Left kidney (tissue), 1 donor: ENCODE measurements at regions not wholly inside any gene's neighbourhood (a gene's known extent, or its start where the extent isn't known, plus 50 kb on each side); places are given as distances from the start of the nearest gene placed in this dataset.
A peak's percentile ranks its signal among the peaks of the same experiment; 100 is the strongest.
"Not testable (repeated sequence)": the region's sequence is repeated elsewhere in the genome, so short reads cannot be mapped to it uniquely, and the experiment has no call there.

Experiments
- DNase-seq: peaks from one replicate; pipeline ENCODE4 v3.0.0-alpha.2; 2013

DNA sequence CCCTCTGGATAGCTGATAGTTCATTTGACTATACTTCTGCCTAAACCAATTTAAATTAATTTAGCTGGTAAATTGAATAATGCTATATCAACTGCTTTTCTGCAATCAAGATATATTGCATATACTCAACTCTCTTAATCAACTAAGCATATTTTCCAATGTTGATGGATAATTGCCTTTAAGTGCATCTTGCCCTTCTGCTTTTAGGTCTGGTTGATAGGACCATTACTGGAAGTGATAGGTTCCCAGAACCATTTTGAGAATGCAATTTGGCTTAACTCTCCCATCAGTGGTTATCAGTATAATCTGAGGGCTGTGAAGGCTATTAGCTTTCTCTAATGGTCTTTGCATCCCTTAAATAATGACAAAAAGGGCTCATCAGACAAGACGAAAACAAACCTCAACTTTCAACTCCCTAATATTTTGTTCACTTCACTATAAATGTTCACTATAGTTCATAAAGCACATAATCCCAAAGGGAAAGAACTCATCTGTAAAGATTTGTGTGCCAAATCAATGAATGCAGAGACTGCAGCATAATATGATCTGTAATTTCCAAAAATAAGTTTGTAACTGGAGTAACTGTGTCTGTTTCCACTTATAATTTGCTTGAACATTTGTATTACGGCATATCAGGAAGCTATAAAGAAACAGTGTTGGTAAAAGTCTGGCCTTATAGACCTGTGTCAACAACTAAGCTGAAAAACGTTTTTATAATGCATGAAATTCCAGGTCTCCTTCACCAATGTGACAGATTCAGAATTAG, 273.6 kb downstream of the FBXO8 start:
- DNase-seq: no peak

DNA sequence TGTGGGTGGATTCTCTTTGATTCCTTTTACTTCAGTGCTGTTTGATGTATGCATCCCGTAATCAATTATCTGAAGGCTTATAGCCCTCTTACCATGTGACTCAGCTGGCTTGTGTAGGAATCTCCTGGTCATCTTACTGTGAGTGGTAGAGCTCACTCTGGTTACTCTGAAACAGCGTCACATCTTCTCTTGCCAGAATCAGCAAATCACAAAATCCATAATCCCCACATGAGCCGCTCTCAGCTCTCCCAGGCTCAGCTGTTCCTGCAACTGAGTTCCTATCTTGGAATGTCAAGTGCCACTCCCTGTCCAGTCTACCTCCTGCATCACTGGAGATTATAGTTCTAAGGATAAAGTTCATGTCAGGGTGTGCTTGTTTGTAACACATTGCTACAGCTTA, 278.0 kb downstream of the FBXO8 start:
- no peak for DNase-seq

DNA sequence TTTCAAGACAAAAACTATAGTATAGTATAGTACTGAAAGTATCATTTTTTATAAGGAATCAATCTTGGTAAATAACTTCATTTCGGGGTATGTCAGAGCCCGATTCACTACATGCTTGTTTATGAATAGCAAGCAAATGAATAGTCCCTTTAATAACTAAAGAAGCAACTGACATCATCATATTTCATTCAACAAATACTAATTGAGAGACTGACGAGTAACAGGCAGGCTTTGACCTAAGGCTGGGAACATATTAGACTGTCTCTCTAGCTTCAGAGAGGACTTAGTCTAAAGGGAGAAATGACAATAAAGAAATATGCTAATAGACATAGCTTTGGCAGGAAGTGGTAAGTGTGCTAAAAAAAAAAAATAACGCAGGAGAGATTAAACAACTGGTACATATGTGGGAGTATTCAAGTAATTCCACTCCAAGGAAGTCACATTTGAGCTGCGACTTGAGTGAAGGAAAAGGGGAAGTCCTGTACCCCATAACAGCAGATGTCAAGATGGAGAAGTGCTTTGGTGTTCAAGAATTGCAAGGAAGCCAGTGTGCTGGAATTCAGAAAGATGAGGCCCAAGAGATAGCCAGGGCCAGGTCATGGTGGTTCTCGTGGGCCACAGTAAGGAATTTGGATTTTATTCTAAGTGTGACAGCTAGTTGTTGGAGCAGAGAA, 284.9 kb downstream of the FBXO8 start:
- DNase-seq: no peak

DNA sequence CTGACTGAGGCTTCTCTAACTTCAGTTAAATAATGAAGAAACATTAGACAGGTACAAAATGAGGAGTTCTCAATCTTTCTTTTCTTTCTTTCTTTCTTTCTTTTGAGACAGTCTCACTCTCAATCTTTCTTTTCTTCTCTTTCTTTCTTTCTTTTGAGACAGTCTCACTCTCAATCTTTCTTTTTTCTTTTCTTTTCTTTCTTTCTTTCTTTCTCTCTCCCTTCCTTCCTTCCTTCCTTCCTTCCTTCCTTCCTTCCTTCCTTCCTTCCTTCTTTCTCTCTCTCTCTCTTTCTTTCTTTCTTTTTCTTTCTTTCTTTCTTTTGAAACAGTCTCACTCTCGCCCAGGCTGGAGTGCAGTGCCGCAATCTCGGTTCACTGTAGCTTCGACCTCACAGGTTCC, 287.7 kb downstream of the FBXO8 start:
- not testable (repeated sequence) for DNase-seq

DNA sequence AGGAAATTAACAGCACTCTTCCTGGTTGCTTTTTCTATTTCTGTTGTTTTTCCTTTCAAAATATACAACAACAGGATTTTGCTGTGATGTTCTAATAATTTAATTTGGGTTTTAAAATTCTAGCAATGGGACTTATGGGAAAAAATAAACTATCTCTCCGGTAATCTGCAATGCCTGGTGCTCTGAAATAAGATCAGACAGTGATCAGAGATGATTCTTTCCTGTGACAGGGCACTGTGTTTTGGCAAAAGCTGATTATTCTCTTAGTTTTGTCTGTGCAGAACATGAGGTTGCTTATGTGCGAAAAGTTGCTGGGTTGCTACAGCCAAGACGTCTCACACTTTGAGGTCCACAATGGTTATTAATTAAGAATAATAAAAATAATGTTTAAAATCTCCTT, 291.7 kb downstream of the FBXO8 start:
- no peak for DNase-seq

DNA sequence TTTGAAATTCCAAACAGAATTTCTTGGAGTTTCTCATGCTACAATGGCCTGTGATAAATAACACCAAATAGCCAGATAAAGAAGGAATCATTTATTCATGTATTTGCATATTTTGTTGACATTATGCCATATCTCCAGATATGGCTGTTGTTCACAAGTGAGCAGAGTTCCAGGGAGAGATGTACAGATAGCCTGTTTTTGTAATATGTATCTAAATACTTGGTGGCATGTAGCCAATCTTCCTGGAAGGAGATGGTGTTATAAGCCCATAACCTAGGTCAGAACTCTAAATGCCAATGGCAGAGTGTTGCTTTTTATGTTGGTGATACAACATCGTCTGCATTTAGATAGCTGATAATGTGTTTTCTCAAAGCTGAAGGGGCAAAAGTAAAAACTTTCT, 292.2 kb downstream of the FBXO8 start:
- DNase-seq: no peak

DNA sequence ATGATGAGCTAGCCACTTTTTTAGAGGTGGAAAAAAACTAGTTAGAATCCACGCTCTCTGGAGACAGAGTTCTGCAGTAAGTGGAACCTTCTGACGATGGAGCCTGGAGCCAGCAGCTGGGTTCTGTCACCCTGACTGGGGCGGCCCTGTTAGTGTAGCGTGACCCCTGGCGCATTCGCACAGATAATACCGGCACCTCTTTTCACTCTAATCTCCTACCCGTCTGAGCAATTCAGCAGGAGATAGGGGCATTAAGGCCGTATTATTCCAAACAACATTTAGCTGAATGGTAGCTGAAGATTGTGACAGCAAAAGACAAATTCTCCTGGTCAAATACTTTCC, 292.6 kb downstream of the FBXO8 start:
- DNase-seq: peak; percentile 63

DNA sequence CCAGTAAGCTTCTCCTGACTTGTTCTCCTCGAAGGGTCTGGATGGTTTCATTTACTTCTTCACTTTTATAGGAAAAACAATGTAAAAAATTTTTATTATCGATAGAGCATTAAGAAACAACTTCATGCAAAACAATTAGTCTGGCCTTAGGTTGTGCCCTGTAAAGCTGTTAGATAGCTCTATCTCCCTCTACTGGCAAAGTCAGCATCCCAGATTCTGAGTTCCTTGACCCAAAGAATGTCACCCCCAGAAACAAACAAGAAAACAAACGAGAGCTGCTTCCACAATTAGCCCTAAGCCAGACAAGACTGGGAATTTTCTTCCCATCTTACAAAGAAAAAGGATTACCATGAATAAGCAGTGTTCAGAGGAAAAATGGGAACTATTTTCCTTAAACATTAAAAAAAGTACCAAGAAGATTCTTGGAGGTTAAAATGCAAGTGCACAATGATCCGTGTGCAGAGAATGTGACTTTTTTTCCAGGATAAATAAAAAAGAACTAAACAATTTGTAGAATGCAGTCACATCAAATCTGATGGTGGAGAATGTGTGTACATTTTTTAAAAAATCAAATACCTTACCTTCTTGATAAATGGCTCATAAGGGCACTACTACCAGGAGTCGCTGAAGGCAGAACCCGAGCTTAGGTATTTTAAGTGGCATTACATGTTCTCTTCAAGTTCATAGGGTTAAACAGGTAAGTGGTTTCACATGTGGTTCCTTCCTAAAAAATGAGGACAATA, 293.2 kb downstream of the FBXO8 start:
- DNase-seq: peak; percentile 35

DNA sequence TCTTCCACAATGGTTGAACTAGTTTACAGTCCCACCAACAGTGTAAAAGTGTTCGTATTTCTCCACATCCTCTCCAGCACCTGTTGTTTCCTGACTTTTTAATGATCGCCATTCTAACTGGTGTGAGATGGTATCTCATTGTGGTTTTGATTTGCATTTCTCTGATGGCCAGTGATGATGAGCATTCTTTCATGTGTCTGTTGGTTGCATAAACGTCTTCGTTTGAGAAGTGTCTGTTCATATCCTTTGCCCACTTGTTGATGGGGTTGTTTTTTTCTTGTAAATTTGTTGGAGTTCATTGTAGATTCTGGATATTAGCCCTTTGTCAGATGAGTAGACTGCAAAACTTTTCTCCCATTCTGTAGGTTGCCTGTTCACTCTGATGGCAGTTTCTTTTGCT, 319.9 kb downstream of the FBXO8 start:
- DNase-seq: not testable (repeated sequence)

DNA sequence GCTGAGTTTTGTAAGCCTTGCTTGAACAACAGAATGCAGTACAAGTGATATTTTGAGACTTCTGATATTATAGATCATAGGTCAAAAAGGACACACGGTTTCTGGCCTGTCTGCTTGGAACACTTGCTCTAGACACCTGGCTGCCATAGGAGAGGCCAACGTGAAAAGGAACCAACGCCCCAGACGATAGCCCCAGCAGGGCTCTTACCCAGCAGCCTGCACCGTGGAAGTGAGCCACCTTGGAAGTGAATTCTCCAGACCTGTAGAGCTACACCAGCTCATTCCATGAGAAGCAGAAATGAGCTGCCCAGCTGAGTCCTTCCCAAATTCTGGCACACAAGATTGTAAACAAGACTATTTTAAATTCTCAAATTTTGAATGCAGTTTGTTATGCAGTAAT, 323.1 kb downstream of the FBXO8 start:
- no peak for DNase-seq

DNA sequence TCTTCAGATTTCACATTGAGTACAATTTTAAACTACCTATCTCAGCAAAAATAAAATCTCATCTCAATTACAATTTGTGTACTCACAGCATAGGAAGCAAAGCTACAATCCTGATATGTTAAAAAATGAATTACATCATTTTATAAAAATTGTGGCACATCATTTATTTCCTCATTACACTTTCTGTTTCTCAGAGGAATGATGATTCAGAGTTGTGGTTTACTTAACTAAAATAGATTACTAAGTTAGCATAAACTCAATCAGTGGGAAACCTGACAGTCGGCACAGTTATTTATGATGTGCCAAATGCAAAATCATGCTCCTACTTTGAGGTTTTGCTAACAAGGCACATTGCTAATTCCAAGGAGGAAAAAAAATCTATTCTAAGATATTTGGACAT, 325.0 kb downstream of the FBXO8 start:
- DNase-seq: no peak

DNA sequence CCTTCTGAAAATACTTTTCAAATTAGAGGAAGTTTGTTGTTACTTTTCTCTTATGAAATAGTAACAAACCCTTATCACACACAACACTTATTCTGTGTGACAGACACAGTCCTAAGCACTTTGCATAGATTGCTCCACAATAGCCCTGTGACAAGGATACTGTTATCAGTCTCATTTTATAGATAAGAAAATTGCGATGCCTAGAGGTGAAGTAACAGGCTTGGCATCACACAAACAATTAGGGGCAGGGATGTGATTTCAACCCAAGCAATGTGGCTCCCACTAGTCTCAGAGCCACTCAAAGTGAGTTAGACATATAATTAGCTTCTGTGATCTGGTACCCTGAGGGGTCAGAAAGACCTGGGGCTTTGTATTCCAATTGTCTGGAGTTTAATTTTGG, 339.9 kb downstream of the FBXO8 start:
- DNase-seq: no peak

DNA sequence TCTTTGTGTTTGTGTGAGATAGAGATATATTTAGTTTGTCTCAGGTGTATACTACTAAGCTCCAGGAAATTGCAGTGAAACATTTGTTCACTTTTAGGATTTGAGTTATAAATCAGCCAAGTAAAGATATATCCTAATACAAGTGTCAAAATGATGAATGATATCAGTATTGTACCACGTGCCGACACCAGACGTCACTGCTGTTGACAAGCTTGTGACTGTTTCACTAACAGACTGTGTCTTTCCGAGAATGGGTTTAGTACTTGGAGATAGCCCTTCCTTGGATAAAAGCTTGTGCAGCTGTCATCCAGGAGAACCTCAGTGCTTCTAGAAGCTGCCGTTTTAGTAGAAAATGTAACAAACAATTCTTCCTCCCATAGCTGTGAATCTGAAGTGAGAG, 343.3 kb downstream of the FBXO8 start:
- no peak for DNase-seq

DNA sequence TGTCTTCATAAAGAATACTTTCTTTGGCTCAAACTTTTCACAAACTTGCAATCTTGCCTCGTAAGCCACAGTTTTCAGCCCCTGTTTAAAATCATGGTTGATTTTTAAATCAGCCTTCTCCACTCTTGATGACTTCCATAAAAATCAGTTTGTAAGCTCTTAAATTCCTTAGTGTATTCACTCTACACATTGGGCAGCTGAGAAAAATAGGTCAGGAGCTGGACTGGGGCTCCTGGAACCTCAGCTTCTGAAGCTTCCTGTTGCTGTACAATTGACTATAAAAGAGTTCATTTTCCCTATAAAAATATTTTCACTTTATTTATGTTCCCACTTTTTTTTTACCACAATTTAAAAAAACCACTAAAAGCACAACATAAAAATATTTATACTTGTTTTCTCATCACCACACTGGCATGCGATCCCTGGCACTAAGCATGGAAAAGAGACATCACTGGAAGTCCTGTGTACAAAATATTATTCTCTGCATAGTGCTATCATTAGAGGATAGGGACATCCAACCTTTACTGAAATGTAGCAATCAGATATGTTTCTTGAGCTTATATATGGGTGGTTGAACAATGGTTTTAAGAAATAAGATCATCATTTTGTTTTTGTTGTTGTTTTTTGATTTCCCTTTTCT, 345.7 kb downstream of the FBXO8 start:
- no peak for DNase-seq

DNA sequence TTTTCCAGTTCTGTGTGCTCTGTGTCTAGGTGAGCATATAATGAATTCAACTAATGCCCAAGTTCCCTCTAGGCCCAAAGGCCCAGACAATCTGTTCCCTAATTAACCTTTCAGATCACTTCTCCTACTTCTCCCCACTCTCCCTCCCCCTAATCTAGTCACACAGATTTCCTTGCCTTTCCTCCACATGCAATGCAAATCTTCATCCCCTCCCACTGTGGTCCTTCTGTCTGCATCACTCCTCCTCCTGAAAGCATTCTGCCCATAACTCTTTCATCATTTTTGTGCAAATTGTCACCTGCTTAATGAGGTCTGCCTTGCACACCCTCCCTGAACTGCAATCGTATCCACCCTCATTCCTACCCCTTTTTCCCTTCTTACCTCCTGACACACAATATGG, 346.6 kb downstream of the FBXO8 start:
- no peak for DNase-seq

DNA sequence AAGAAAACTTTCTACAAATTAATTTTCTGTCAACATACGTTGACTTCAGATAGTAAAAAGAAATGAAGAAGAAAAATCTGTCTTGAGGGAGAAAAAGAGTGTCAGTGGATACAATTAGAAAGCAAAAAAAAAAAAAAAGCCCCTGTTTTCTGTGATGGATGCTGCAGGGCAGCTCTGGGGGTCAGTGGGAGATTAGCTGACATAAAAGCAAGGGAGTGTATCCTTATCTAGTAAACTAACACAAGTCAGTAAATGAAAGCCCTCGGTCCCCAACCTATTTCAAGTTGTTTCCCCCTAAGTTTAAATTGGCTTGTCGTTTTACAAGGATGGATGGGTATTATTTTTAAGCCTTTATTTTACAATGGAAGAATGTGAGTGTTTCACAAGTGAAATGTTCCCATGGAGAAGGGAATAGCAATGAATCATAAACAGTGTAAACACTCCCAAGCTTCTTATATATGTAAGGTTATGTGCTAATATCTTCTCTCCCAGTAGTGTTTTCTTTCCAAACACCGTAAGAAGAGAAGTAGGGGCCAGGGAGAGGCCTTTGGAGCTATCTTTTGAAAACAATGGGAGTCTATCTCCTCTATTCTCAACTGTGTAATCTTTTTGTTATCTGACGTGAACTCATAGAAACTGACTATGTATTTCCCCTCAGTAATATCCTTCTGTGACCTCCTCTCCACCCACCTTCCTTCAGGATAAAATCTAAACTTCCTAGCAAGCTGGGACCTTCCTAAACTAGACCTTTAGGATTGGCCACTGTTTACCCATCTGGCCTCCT, 347.7 kb downstream of the FBXO8 start:
- DNase-seq: no peak

DNA sequence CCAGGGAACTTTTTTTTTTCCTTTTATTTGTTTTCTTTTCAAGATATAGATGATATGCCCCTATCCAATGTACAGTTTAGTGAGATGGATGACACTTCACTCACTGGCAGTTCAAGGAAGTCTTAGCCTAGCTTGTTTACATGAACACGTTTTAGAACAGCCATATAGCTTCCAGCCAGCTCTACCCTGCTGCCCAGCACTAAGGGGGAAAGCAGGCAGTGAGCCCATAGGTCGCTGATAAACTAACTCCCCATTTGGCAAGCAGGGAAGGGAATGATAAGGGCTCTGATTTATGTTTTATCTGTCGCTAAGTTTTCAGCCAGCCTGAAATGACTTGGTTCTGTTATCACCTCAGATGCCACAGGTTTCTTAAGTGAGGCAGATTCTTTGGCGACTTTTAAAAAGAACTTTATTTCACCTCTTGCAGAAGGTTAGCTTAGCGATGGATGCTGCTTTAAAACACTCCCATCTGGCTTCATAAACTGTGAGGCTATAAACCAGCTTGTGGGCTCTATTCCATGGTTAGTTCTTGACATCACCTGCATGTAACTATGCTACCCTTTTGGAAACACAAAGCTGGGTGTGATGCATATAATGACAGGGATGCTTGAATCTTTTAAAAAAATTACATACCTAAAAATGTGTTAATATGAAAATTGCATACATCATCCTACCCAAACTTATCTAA, 348.4 kb downstream of the FBXO8 start:
- no peak for DNase-seq

DNA sequence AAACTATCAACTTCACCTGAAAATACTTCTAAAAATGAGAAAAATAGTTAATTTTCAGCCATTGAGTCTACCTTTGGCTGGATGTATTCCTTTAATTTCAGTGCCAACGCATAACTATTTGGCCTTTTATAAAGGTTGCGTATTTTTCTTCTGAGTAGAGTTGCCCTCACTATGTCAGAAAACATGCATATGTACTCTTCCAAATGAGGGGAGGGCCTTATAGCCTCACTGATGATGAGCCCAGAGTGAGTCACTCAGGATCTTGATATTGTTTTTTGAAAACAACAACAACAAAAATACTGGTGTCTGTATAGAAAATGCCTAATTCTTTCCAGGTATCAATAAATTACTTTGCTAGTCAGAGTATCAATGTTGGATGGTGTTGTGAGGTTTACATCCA, 349.3 kb downstream of the FBXO8 start:
- no peak for DNase-seq

DNA sequence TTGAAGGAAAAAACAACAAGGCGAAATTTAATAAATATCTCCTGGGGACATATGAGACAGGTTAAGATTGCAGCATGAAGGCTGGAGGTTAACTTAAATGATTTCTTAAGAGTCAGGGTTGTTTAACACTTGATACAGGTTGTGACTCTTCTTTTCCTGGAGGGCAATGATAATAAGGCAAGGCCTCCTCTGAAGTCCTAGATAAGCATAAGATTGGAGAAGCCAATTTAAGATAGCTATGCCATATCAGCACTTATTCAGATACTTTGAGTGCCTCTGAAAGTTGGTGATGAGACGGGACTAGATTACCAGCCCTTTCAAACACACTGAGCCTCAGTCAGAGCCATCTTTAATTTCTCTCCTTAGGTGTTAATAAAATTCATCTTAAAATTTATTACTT, 350.8 kb downstream of the FBXO8 start:
- no peak for DNase-seq

DNA sequence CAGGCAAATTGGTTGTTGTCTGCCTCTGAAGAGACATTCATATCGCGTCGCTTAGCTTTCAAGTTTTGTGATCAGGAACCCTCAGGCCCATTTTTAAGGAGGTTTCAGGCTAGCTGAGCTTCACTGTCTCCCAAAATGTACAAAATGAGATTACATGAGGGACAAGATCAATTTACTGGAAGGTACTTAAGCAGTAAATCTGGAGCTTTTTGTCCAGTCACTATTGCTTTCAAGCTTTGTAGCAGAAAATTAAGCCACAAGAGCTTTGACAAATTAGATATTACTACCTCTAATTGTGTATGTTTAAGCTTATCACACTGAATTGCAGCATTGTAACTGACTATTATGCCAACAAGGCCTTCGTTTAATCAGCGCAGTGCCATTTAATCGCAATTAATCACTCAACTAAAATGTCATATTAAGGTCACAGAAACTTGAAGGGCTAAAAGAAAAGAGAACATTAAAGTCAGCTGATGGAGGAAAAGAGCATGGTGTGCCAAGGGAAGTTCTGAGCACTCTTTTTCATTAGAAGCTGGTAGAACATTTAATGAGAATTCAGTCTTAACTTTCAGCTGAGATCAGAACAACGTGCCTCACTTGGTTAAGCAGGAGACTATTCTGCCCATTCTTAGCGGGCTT, 353.0 kb downstream of the FBXO8 start:
- no peak for DNase-seq

DNA sequence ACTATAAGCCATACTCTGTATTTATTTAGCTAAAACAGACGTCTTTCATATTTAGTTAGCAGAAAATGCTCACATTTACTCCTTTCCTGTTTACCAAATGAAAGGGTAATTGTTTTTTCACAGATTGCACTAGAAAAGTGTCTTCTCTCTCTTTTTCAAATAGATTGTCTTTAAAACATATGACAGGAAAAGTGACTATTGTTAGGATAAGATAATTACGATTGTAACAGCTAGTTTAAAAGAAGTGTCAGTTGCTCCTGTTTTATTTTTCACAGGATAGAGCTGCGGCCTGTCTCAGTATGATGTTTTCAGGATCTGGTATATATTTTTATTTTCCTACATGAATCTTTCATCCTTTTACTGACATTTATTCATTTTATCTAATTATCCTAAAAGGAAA, 353.5 kb downstream of the FBXO8 start:
- DNase-seq: no peak
